ENCODE measurements at regions not wholly inside any gene's neighbourhood (a gene's known extent, or its start where the extent isn't known, plus 50 kb on each side); places are given as distances from the start of the nearest gene placed in this dataset.

- TF ChIP-seq JUNB (IDR thresholded peaks at IDR 0.05; ENCODE audit: unreplicated experiment), result no peak
- TF ChIP-seq STAT1 (IDR thresholded peaks at IDR 0.05; ENCODE audit: unreplicated experiment), result no peak
- TF ChIP-seq NANOG (IDR thresholded peaks at IDR 0.05; ENCODE audit: borderline replicate concordance), result no peak
- TF ChIP-seq, protein P1, sequence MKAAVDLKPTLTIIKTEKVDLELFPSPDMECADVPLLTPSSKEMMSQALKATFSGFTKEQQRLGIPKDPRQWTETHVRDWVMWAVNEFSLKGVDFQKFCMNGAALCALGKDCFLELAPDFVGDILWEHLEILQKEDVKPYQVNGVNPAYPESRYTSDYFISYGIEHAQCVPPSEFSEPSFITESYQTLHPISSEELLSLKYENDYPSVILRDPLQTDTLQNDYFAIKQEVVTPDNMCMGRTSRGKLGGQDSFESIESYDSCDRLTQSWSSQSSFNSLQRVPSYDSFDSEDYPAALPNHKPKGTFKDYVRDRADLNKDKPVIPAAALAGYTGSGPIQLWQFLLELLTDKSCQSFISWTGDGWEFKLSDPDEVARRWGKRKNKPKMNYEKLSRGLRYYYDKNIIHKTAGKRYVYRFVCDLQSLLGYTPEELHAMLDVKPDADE (IDR thresholded peaks at IDR 0.05), result no peak
These were observed 109.8 kb upstream of the YPEL5 start (continued) for GRCh38 chr2:30037016-30037415.

- H3K4me3 ChIP-seq, result no peak overlapping the region
- Mint-ChIP-seq H3K27me3 (ENCODE audit: insufficient read depth, low read depth, poor library complexity) (no peaks in the 10 kb centered on the region), H3K9me3 (no peaks in the 10 kb centered on the region), H3K4me3 (no peak overlapping the region), H3K4me1 (no peaks in the 10 kb centered on the region), H3K36me3 (ENCODE audit: low read depth) (no peaks in the 10 kb centered on the region), H3K27ac (no peak overlapping the region)
- TF ChIP-seq, protein P1 (IDR thresholded peaks at IDR 0.05), result no peak
- TF ChIP-seq JUNB (IDR thresholded peaks at IDR 0.05; ENCODE audit: unreplicated experiment), result no peak
- no peak for TF ChIP-seq ZNF114 (CRISPR knock-in tag; IDR thresholded peaks at IDR 0.05)
- TF ChIP-seq, protein P2, sequence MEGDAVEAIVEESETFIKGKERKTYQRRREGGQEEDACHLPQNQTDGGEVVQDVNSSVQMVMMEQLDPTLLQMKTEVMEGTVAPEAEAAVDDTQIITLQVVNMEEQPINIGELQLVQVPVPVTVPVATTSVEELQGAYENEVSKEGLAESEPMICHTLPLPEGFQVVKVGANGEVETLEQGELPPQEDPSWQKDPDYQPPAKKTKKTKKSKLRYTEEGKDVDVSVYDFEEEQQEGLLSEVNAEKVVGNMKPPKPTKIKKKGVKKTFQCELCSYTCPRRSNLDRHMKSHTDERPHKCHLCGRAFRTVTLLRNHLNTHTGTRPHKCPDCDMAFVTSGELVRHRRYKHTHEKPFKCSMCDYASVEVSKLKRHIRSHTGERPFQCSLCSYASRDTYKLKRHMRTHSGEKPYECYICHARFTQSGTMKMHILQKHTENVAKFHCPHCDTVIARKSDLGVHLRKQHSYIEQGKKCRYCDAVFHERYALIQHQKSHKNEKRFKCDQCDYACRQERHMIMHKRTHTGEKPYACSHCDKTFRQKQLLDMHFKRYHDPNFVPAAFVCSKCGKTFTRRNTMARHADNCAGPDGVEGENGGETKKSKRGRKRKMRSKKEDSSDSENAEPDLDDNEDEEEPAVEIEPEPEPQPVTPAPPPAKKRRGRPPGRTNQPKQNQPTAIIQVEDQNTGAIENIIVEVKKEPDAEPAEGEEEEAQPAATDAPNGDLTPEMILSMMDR (conservative IDR thresholded peaks at IDR 0.05; ENCODE audit: low read depth in 2 of 2), result no peak
- TF ChIP-seq STAT1 (IDR thresholded peaks at IDR 0.05; ENCODE audit: unreplicated experiment), result no peak
- H4K20me1 ChIP-seq (replicated peaks; ENCODE audit: insufficient read depth), result no peaks in the 10 kb centered on the region
- no peaks in the 10 kb centered on the region for H3K79me2 ChIP-seq (replicated peaks; ENCODE audit: insufficient read depth)
- H3K4me1 ChIP-seq (ENCODE audit: insufficient read depth), result no peaks in the 10 kb centered on the region
- 0 out of 2 replicates have a peak, but pooled peaks cover 4% of the 10 kb centered on the region for H3K9me2 ChIP-seq (ENCODE audit: insufficient read depth)
- no peak overlapping the region for H3K4me2 ChIP-seq
- no peaks in the 10 kb centered on the region for H3K27me3 ChIP-seq (ENCODE audit: insufficient read depth)
- no peaks in the 10 kb centered on the region for H3K36me3 ChIP-seq (ENCODE audit: insufficient read depth)
- no peak overlapping the region for H3K27ac ChIP-seq (ENCODE audit: low read depth)
- H2AFZ ChIP-seq, result no peak overlapping the region
- no peak for ATAC-seq
- no peak for DNase-seq (ENCODE audit: low spot score)
- H3F3A ChIP-seq (replicated peaks; ENCODE audit: low read depth), result no peaks in the 10 kb centered on the region
These were observed 108.4 kb upstream of the YPEL5 start for GRCh38 chr2:30038419-30038818.

DNA sequence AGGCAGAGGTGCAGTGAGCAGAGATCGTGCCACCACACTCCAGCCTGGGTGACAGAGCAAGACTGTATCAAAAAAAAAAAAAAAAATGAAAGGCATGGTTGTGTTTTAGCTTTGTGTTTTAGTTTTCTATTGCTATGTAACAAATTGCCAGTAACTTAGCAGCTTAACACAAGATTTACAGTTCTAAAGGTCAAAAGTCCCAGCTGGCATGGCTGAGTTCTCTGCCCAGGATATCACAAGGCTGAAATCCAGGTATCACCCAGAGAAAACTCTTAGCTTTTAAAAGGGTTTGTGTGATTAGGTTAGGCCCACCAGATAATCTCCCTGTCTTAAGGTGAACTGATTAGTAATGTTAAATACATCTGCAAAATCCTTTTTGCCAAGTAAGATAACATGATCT lies 107.7 kb upstream of the YPEL5 start:
- no peak overlapping the region for H3K27ac Mint-ChIP-seq
- H3K4me2 ChIP-seq, result no peak overlapping the region
- no peak overlapping the region for H3K4me3 ChIP-seq
- H3K9me2 ChIP-seq (ENCODE audit: insufficient read depth), result 0 out of 2 replicates have a peak, but pooled peaks cover 4% of the 10 kb centered on the region
- no peaks in the 10 kb centered on the region for H3K4me1 Mint-ChIP-seq
- no peaks in the 10 kb centered on the region for H4K20me1 ChIP-seq (replicated peaks; ENCODE audit: insufficient read depth)
- no peak overlapping the region for H3K27ac ChIP-seq (ENCODE audit: low read depth)
- H3K27me3 Mint-ChIP-seq (ENCODE audit: insufficient read depth, low read depth, poor library complexity), result no peaks in the 10 kb centered on the region
- no peak for ATAC-seq
- no peaks in the 10 kb centered on the region for H3K36me3 Mint-ChIP-seq (ENCODE audit: low read depth)
- H3K27me3 ChIP-seq (ENCODE audit: insufficient read depth), result no peaks in the 10 kb centered on the region
- H3K36me3 ChIP-seq (ENCODE audit: insufficient read depth), result no peaks in the 10 kb centered on the region
- H3K79me2 ChIP-seq (replicated peaks; ENCODE audit: insufficient read depth), result no peaks in the 10 kb centered on the region
- H3K4me3 Mint-ChIP-seq, result no peak overlapping the region
- H2AFZ ChIP-seq, result no peak overlapping the region
- DNase-seq (ENCODE audit: low spot score), result no peak
- no peaks in the 10 kb centered on the region for H3K4me1 ChIP-seq (ENCODE audit: insufficient read depth)
- H3K9me3 Mint-ChIP-seq, result no peaks in the 10 kb centered on the region
- no peaks in the 10 kb centered on the region for H3F3A ChIP-seq (replicated peaks; ENCODE audit: low read depth)
- TF ChIP-seq NANOG (IDR thresholded peaks at IDR 0.05; ENCODE audit: borderline replicate concordance) (no peak), EZH2phosphoT487 (IDR thresholded peaks at IDR 0.05; ENCODE audit: unreplicated experiment) (no peak), STAT1 (IDR thresholded peaks at IDR 0.05; ENCODE audit: unreplicated experiment) (no peak)
- TF ChIP-seq, protein P1 (IDR thresholded peaks at IDR 0.05), result no peak
- TF ChIP-seq, protein P3, sequence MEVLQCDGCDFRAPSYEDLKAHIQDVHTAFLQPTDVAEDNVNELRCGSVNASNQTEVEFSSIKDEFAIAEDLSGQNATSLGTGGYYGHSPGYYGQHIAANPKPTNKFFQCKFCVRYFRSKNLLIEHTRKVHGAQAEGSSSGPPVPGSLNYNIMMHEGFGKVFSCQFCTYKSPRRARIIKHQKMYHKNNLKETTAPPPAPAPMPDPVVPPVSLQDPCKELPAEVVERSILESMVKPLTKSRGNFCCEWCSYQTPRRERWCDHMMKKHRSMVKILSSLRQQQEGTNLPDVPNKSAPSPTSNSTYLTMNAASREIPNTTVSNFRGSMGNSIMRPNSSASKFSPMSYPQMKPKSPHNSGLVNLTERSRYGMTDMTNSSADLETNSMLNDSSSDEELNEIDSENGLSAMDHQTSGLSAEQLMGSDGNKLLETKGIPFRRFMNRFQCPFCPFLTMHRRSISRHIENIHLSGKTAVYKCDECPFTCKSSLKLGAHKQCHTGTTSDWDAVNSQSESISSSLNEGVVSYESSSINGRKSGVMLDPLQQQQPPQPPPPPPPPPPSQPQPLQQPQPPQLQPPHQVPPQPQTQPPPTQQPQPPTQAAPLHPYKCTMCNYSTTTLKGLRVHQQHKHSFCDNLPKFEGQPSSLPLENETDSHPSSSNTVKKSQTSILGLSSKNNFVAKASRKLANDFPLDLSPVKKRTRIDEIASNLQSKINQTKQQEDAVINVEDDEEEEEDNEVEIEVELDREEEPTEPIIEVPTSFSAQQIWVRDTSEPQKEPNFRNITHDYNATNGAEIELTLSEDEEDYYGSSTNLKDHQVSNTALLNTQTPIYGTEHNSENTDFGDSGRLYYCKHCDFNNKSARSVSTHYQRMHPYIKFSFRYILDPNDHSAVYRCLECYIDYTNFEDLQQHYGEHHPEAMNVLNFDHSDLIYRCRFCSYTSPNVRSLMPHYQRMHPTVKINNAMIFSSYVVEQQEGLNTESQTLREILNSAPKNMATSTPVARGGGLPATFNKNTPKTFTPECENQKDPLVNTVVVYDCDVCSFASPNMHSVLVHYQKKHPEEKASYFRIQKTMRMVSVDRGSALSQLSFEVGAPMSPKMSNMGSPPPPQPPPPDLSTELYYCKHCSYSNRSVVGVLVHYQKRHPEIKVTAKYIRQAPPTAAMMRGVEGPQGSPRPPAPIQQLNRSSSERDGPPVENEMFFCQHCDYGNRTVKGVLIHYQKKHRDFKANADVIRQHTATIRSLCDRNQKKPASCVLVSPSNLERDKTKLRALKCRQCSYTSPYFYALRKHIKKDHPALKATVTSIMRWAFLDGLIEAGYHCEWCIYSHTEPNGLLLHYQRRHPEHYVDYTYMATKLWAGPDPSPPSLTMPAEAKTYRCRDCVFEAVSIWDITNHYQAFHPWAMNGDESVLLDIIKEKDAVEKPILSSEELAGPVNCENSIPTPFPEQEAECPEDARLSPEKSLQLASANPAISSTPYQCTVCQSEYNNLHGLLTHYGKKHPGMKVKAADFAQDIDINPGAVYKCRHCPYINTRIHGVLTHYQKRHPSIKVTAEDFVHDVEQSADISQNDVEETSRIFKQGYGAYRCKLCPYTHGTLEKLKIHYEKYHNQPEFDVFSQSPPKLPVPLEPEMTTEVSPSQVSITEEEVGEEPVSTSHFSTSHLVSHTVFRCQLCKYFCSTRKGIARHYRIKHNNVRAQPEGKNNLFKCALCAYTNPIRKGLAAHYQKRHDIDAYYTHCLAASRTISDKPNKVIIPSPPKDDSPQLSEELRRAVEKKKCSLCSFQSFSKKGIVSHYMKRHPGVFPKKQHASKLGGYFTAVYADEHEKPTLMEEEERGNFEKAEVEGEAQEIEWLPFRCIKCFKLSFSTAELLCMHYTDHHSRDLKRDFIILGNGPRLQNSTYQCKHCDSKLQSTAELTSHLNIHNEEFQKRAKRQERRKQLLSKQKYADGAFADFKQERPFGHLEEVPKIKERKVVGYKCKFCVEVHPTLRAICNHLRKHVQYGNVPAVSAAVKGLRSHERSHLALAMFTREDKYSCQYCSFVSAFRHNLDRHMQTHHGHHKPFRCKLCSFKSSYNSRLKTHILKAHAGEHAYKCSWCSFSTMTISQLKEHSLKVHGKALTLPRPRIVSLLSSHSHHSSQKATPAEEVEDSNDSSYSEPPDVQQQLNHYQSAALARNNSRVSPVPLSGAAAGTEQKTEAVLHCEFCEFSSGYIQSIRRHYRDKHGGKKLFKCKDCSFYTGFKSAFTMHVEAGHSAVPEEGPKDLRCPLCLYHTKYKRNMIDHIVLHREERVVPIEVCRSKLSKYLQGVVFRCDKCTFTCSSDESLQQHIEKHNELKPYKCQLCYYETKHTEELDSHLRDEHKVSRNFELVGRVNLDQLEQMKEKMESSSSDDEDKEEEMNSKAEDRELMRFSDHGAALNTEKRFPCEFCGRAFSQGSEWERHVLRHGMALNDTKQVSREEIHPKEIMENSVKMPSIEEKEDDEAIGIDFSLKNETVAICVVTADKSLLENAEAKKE (CRISPR knock-in tag; IDR thresholded peaks at IDR 0.05), result no peak

All from GM23338 (cell line).